ENCODE measurements at regions not wholly inside any gene's neighbourhood (a gene's known extent, or its start where the extent isn't known, plus 50 kb on each side); places are given as distances from the start of the nearest gene placed in this dataset.

DNA sequence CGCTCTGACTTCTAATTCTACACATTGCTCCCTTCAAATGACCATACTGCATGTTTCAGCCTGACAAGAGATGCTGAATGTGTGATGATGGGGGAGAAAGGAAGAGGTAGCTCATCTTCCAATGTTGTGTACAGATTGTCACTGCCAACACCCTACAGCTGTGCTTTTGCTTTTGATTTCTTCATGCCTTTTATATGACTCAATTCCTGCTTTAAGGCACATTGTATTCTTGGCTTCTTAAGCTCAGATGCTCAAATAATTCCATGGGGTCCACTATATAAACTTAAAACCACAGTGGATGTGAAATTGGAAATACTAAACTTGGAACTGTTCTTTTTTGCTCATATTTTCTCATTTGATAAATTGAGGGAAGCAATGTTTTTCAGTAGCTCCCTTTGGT, 183.2 kb upstream of the WDFY3 start:
- H3K27ac ChIP-seq (ENCODE audit: low read length), result no peak overlapping the region
- WGBS (ENCODE audit: insufficient coverage), result no CpG with 5 or more reads among the region's 1 CpG
- H3K4me3 ChIP-seq (ENCODE audit: control insufficient read depth in 1 of 2, extremely low read depth in 1 of 2, low read length in 1 of 2), result no peak overlapping the region
- H3K4me3 Mint-ChIP-seq, result no peak overlapping the region
- H3K9me3 ChIP-seq, result no peaks in the 10 kb centered on the region
- no peaks in the 10 kb centered on the region for H3K36me3 Mint-ChIP-seq
- no peaks in the 10 kb centered on the region for H3K9me3 Mint-ChIP-seq
- ATAC-seq (replicated peaks in 1 of 4), result no peak
- no peak for DNase-seq
- peaks cover 0 to 5% of the 10 kb centered on the region in 2 donors for H3K27me3 Mint-ChIP-seq
- H3K4me1 Mint-ChIP-seq, result peaks cover 0 to 7% (median 0%) of the 10 kb centered on the region in 3 donors
- H3K4me1 ChIP-seq (ENCODE audit: control insufficient read depth in 1 of 2, extremely low read depth in 1 of 2, insufficient read depth in 2 of 2, low read length in 2 of 2), result no peaks in the 10 kb centered on the region
- no peak overlapping the region for H3K27ac Mint-ChIP-seq
- H3K36me3 ChIP-seq (ENCODE audit: control insufficient read depth in 2 of 2, extremely low read depth in 1 of 2, insufficient read depth in 1 of 2, low read length in 1 of 2), result no peaks in the 10 kb centered on the region
- CTCF ChIA-PET, result no interaction called here
- POLR2A ChIA-PET, result no interaction called here
- H3K27me3 ChIP-seq (replicated peaks in 1 of 2; ENCODE audit: control insufficient read depth in 2 of 2, extremely low read depth in 1 of 2, insufficient read depth in 2 of 2, low read length in 1 of 2), result no peaks in the 10 kb centered on the region

DNA sequence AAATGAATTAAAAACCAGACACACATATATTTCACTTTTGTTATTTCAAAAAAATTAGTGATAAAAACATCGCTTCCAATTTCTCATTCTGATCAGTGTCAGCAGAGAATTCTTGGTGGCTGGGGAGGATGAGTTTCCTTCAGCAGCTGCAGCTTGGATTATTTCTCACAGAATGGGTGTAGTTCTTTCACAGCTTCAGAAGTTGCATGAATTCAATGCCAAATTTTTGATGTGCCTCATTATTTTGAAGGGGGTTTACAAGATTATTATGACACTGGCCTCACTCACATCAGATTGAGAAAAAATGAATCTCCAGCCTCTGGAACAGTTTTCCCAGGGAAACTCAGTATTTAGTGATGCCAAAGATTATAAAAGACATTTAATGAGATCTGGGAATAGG, 184.9 kb upstream of the WDFY3 start:
- Histone ChIP-seq H3K4me1 (ENCODE audit: control insufficient read depth in 1 of 2, extremely low read depth in 1 of 2, insufficient read depth in 2 of 2, low read length in 2 of 2) (no peaks in the 10 kb centered on the region), H3K9me3 (no peaks in the 10 kb centered on the region), H3K4me3 (ENCODE audit: control insufficient read depth in 1 of 2, extremely low read depth in 1 of 2, low read length in 1 of 2) (no peak overlapping the region), H3K27me3 (replicated peaks in 1 of 2; ENCODE audit: control insufficient read depth in 2 of 2, extremely low read depth in 1 of 2, insufficient read depth in 2 of 2, low read length in 1 of 2) (no peaks in the 10 kb centered on the region), H3K36me3 (ENCODE audit: control insufficient read depth in 2 of 2, extremely low read depth in 1 of 2, insufficient read depth in 1 of 2, low read length in 1 of 2) (no peaks in the 10 kb centered on the region), H3K27ac (ENCODE audit: low read length) (no peak overlapping the region)
- H3K4me1 Mint-ChIP-seq, result peaks cover 0 to 7% (median 0%) of the 10 kb centered on the region in 3 donors
- CTCF ChIA-PET, result no interaction called here
- ATAC-seq (replicated peaks in 1 of 4) (no peak), DNase-seq (no peak)
- H3K27me3 Mint-ChIP-seq, result peaks cover 0 to 5% of the 10 kb centered on the region in 2 donors
- no CpG with 5 or more reads among the region's 1 CpG for WGBS (ENCODE audit: insufficient coverage)
- no peaks in the 10 kb centered on the region for H3K36me3 Mint-ChIP-seq
- POLR2A ChIA-PET, result no interaction called here
- no peaks in the 10 kb centered on the region for H3K9me3 Mint-ChIP-seq
- no peak overlapping the region for H3K27ac Mint-ChIP-seq
- no peak overlapping the region for H3K4me3 Mint-ChIP-seq

DNA sequence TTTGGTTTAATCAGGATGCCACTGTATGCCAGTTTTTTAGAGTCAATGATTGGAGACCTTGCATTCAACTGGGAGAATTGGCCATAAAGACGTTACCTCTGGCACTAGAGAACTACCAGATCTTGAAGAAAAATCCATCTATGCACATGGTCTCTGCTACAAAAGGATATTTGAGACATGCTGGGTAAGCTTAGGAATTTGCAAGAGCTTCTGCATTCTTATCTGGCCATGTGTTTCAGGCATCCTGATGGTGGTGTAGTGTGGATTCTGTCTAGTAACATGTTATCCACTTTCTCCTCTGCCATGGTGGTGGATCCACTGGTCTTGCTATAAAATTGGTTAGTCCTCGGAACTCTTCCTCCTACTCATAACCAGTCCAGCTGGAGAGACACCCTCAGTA, 185.3 kb upstream of the WDFY3 start:
- Mint-ChIP-seq H3K27ac (no peak overlapping the region), H3K9me3 (no peaks in the 10 kb centered on the region), H3K36me3 (no peaks in the 10 kb centered on the region), H3K4me3 (no peak overlapping the region), H3K4me1 (peaks cover 0 to 7% (median 0%) of the 10 kb centered on the region in 3 donors), H3K27me3 (peaks cover 0 to 5% of the 10 kb centered on the region in 2 donors)
- H3K36me3 ChIP-seq (ENCODE audit: control insufficient read depth in 2 of 2, extremely low read depth in 1 of 2, insufficient read depth in 1 of 2, low read length in 1 of 2), result no peaks in the 10 kb centered on the region
- H3K27me3 ChIP-seq (replicated peaks in 1 of 2; ENCODE audit: control insufficient read depth in 2 of 2, extremely low read depth in 1 of 2, insufficient read depth in 2 of 2, low read length in 1 of 2), result no peaks in the 10 kb centered on the region
- DNase-seq (no peak), ATAC-seq (replicated peaks in 1 of 4) (no peak)
- H3K4me1 ChIP-seq (ENCODE audit: control insufficient read depth in 1 of 2, extremely low read depth in 1 of 2, insufficient read depth in 2 of 2, low read length in 2 of 2), result no peaks in the 10 kb centered on the region
- ChIA-PET CTCF (no interaction called here), POLR2A (no interaction called here)
- no peak overlapping the region for H3K4me3 ChIP-seq (ENCODE audit: control insufficient read depth in 1 of 2, extremely low read depth in 1 of 2, low read length in 1 of 2)
- no peaks in the 10 kb centered on the region for H3K9me3 ChIP-seq
- H3K27ac ChIP-seq (ENCODE audit: low read length), result no peak overlapping the region
- WGBS (ENCODE audit: insufficient coverage), result 20% methylated on average over 1 of the region's 2 CpGs

DNA sequence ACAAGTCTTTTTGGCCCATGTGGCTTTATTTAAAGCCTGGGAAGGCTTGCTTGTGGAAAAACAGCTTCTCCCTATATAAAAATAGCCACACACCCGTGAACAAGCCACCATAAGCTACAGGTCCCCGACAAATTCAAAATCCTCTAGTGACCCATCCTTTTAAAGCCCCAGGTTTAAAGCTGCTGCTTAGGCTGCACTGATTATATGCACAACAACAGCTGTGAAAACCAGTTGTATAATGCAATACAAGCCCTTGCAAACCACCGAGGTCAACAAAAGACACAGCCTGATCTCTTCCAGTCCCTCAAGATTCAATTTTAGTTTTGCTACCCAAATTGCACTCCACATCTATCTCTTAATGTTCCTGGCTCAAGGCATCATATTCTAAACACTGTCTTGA, 186.0 kb upstream of the WDFY3 start:
- ChIA-PET CTCF (no interaction called here), POLR2A (no interaction called here)
- H3K27me3 Mint-ChIP-seq, result peaks cover 0 to 5% of the 10 kb centered on the region in 2 donors
- DNase-seq (no peak), ATAC-seq (replicated peaks in 1 of 4) (no peak)
- no peak overlapping the region for H3K27ac Mint-ChIP-seq
- H3K4me3 Mint-ChIP-seq, result no peak overlapping the region
- peaks cover 0 to 7% (median 0%) of the 10 kb centered on the region in 3 donors for H3K4me1 Mint-ChIP-seq
- H3K27me3 ChIP-seq (replicated peaks in 1 of 2; ENCODE audit: control insufficient read depth in 2 of 2, extremely low read depth in 1 of 2, insufficient read depth in 2 of 2, low read length in 1 of 2), result no peaks in the 10 kb centered on the region
- H3K36me3 ChIP-seq (ENCODE audit: control insufficient read depth in 2 of 2, extremely low read depth in 1 of 2, insufficient read depth in 1 of 2, low read length in 1 of 2), result no peaks in the 10 kb centered on the region
- H3K4me1 ChIP-seq (ENCODE audit: control insufficient read depth in 1 of 2, extremely low read depth in 1 of 2, insufficient read depth in 2 of 2, low read length in 2 of 2), result no peaks in the 10 kb centered on the region
- no peak overlapping the region for H3K4me3 ChIP-seq (ENCODE audit: control insufficient read depth in 1 of 2, extremely low read depth in 1 of 2, low read length in 1 of 2)
- no peak overlapping the region for H3K27ac ChIP-seq (ENCODE audit: low read length)
- H3K36me3 Mint-ChIP-seq, result no peaks in the 10 kb centered on the region
- no peaks in the 10 kb centered on the region for H3K9me3 ChIP-seq
- 71% methylated on average over 3 of the region's 3 CpGs for WGBS (ENCODE audit: insufficient coverage)
- H3K9me3 Mint-ChIP-seq, result no peaks in the 10 kb centered on the region

DNA sequence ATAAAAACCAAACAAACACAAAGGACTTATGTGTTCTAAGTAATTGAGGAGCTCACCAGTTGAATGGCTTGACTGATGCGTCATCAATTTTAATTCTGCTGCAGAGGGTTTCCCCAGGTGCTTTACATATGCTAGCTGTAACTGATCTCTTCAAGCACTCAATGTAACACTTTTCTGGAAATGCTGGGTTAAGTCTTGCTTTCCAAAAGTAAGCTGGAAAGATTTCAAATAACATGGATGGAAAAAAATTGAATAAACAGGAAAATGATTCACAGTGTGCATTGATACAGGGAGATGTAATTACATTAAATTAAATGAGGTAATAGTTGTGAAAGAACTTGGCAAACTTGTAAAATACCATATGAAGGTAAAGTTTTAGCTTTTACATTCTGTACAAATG, 186.7 kb upstream of the WDFY3 start:
- Mint-ChIP-seq H3K36me3 (no peaks in the 10 kb centered on the region), H3K4me1 (no peaks in the 10 kb centered on the region), H3K4me3 (no peak overlapping the region), H3K9me3 (no peaks in the 10 kb centered on the region), H3K27ac (no peak overlapping the region), H3K27me3 (peaks cover 0 to 5% of the 10 kb centered on the region in 2 donors)
- no CpG with 5 or more reads among the region's 1 CpG for WGBS (ENCODE audit: insufficient coverage)
- Histone ChIP-seq H3K27ac (ENCODE audit: low read length) (no peak overlapping the region), H3K4me1 (ENCODE audit: control insufficient read depth in 1 of 2, extremely low read depth in 1 of 2, insufficient read depth in 2 of 2, low read length in 2 of 2) (no peaks in the 10 kb centered on the region), H3K27me3 (replicated peaks in 1 of 2; ENCODE audit: control insufficient read depth in 2 of 2, extremely low read depth in 1 of 2, insufficient read depth in 2 of 2, low read length in 1 of 2) (no peaks in the 10 kb centered on the region), H3K4me3 (ENCODE audit: control insufficient read depth in 1 of 2, extremely low read depth in 1 of 2, low read length in 1 of 2) (no peak overlapping the region), H3K36me3 (ENCODE audit: control insufficient read depth in 2 of 2, extremely low read depth in 1 of 2, insufficient read depth in 1 of 2, low read length in 1 of 2) (no peaks in the 10 kb centered on the region), H3K9me3 (no peaks in the 10 kb centered on the region)
- ATAC-seq (replicated peaks in 1 of 4), result no peak
- ChIA-PET POLR2A (interaction anchor here in 1 of 2 donors (0.7 kb wide), 1 partner anchor 304 kb away, joined by 6 read pairs; no protein-coding TSS in a partner anchor), CTCF (no interaction called here)
- no peak for DNase-seq

DNA sequence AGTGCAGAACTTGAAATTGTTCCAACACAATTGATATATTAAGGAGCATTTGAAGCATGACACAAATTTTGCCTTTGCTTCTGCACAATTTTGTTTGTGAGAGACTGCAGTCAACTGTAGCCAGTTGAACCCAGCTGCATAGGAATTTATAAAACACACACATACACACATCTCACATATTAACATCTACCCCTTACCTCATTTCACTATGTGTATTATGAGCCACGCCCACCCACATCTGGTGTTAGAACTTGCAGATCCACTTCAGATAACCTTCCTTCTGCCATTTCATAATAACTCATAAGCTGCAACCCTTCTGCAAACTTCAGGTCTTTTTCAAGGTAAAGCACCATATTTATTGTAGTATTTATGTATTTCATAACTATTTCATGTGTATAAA, 188.1 kb upstream of the WDFY3 start:
- DNase-seq (no peak), ATAC-seq (replicated peaks in 1 of 4) (no peak)
- Histone ChIP-seq H3K27me3 (replicated peaks in 1 of 2; ENCODE audit: control insufficient read depth in 2 of 2, extremely low read depth in 1 of 2, insufficient read depth in 2 of 2, low read length in 1 of 2) (no peaks in the 10 kb centered on the region), H3K9me3 (no peaks in the 10 kb centered on the region), H3K36me3 (ENCODE audit: control insufficient read depth in 2 of 2, extremely low read depth in 1 of 2, insufficient read depth in 1 of 2, low read length in 1 of 2) (no peaks in the 10 kb centered on the region), H3K4me1 (ENCODE audit: control insufficient read depth in 1 of 2, extremely low read depth in 1 of 2, insufficient read depth in 2 of 2, low read length in 2 of 2) (no peaks in the 10 kb centered on the region), H3K27ac (ENCODE audit: low read length) (no peak overlapping the region), H3K4me3 (ENCODE audit: control insufficient read depth in 1 of 2, extremely low read depth in 1 of 2, low read length in 1 of 2) (no peak overlapping the region)
- Mint-ChIP-seq H3K27me3 (no peaks in the 10 kb centered on the region), H3K4me1 (no peaks in the 10 kb centered on the region), H3K4me3 (no peak overlapping the region), H3K27ac (no peak overlapping the region), H3K9me3 (no peaks in the 10 kb centered on the region), H3K36me3 (no peaks in the 10 kb centered on the region)
- no CpG with 5 or more reads among the region's 1 CpG for WGBS (ENCODE audit: insufficient coverage)
- CTCF ChIA-PET, result interaction anchor here in 1 of 2 donors (0.5 kb wide), 1 partner anchor 51 kb away, joined by 3 read pairs; no protein-coding TSS in a partner anchor
- POLR2A ChIA-PET, result no interaction called here

DNA sequence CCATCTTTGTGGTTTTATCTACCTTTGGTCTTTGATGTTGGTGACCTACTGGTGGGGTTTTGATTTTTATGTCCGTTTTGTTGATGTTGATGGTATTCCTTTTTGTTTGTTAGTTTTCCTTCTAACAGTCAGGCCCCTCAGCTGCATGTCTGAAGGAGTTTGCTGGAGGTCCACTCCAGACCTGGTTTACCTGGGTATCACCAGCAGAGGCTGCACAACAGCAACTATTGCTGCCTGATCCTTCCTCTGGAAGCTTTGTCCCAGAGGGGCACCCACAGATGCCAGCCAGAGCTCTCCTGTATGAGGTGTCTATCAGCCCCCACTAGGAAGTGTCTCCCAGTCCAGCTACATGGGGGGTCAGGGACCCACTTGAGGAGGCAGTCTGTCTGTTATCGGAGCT, 199.3 kb upstream of the WDFY3 start:
- no peaks in the 10 kb centered on the region for H3K9me3 ChIP-seq
- CTCF ChIA-PET, result interaction anchor here in 1 of 2 donors (0.7 kb wide), 1 partner anchor 38 kb away, joined by 3 read pairs; no protein-coding TSS in a partner anchor
- no peak overlapping the region for H3K27ac Mint-ChIP-seq
- POLR2A ChIA-PET, result no interaction called here
- H3K4me3 Mint-ChIP-seq, result no peak overlapping the region
- H3K27me3 ChIP-seq (replicated peaks in 1 of 2; ENCODE audit: control insufficient read depth in 2 of 2, extremely low read depth in 1 of 2, insufficient read depth in 2 of 2, low read length in 1 of 2), result no peaks in the 10 kb centered on the region
- no peaks in the 10 kb centered on the region for H3K36me3 ChIP-seq (ENCODE audit: control insufficient read depth in 2 of 2, extremely low read depth in 1 of 2, insufficient read depth in 1 of 2, low read length in 1 of 2)
- no peaks in the 10 kb centered on the region for H3K4me1 ChIP-seq (ENCODE audit: control insufficient read depth in 1 of 2, extremely low read depth in 1 of 2, insufficient read depth in 2 of 2, low read length in 2 of 2)
- DNase-seq (no peak), ATAC-seq (replicated peaks in 1 of 4) (no peak)
- H3K36me3 Mint-ChIP-seq, result no peaks in the 10 kb centered on the region
- 80% methylated on average over 1 of the region's 2 CpGs for WGBS (ENCODE audit: insufficient coverage)
- peaks cover 2 to 4% of the 10 kb centered on the region in 2 donors for H3K27me3 Mint-ChIP-seq
- H3K4me3 ChIP-seq (ENCODE audit: control insufficient read depth in 1 of 2, extremely low read depth in 1 of 2, low read length in 1 of 2), result no peak overlapping the region
- peaks cover 4 to 40% (median 26%) of the 10 kb centered on the region in 3 donors for H3K9me3 Mint-ChIP-seq
- no peak overlapping the region for H3K27ac ChIP-seq (ENCODE audit: low read length)
- no peaks in the 10 kb centered on the region for H3K4me1 Mint-ChIP-seq
